H9 (cell line): ENCODE measurements at regions not wholly inside any gene's neighbourhood (a gene's known extent, or its start where the extent isn't known, plus 50 kb on each side); places are given as distances from the start of the nearest gene placed in this dataset.

Experiments used
- DNase-seq: peaks from one replicate; pipeline ENCODE4 v3.0.0-alpha.2; 2017
- H2AFZ ChIP-seq: one replicate; pipeline ENCODE4 v1.6.1; 2013; ENCODE audit warnings: mild to moderate bottlenecking, low read length, control low read depth, moderate library complexity
- H2AK5ac ChIP-seq: 2 replicates; pipeline ENCODE4 v1.6.1; 2013; ENCODE audit warnings: low read length, control low read depth, mixed read lengths; ENCODE audit not compliant: insufficient read length
- H2BK120ac ChIP-seq: one replicate; pipeline ENCODE4 v1.6.1; 2013; ENCODE audit warnings: low read depth, mild to moderate bottlenecking, low read length, control low read depth, inconsistent platforms; ENCODE audit not compliant: poor library complexity, severe bottlenecking
- H2BK12ac ChIP-seq: 2 replicates; pipeline ENCODE4 v1.6.1; 2013; ENCODE audit warnings: low read length, control low read depth, mixed read lengths, low read depth; ENCODE audit not compliant: insufficient read length
- H2BK15ac ChIP-seq: 2 replicates; pipeline ENCODE4 v1.6.1; 2013; ENCODE audit warnings: low read depth, low read length, control low read depth
- H2BK20ac ChIP-seq: one replicate; pipeline ENCODE4 v1.6.1; 2013; ENCODE audit warnings: low read depth, mild to moderate bottlenecking, low read length, control low read depth, inconsistent platforms; ENCODE audit not compliant: poor library complexity, severe bottlenecking
- H2BK5ac ChIP-seq: 2 replicates; pipeline ENCODE4 v1.6.1; 2013; ENCODE audit warnings: low read length, control low read depth, mixed read lengths; ENCODE audit not compliant: insufficient read length
- H3K14ac ChIP-seq: 2 replicates; pipeline ENCODE4 v1.6.1; 2013; ENCODE audit warnings: low read length, control low read depth; ENCODE audit not compliant: insufficient read depth
- H3K18ac ChIP-seq: 2 replicates; pipeline ENCODE4 v1.6.1; 2013; ENCODE audit warnings: low read depth, mild to moderate bottlenecking, mixed read lengths, low read length, control low read depth; ENCODE audit not compliant: insufficient read length
- H3K23ac ChIP-seq: 2 replicates; pipeline ENCODE4 v1.6.1; 2013; ENCODE audit warnings: low read length, control low read depth, mixed read lengths, low read depth; ENCODE audit not compliant: insufficient read length
- H3K23me2 ChIP-seq: 2 replicates; pipeline ENCODE4 v1.6.1; 2013; ENCODE audit warnings: low read depth, mild to moderate bottlenecking, mixed read lengths, low read length, control low read depth; ENCODE audit not compliant: insufficient read length, poor library complexity, severe bottlenecking
- H3K27ac ChIP-seq: 2 replicates; pipeline ENCODE4 v1.5.1; 2013; ENCODE audit warnings: low read length, control low read depth, mixed read lengths, low read depth; ENCODE audit not compliant: insufficient read length
- H3K27me3 ChIP-seq: 2 replicates; pipeline ENCODE4 v1.6.1; 2013; ENCODE audit warnings: low read length, control low read depth, inconsistent platforms; ENCODE audit not compliant: insufficient read depth
- H3K4ac ChIP-seq: 2 replicates; pipeline ENCODE4 v1.6.1; 2013; ENCODE audit warnings: low read depth, mild to moderate bottlenecking, control low read depth, inconsistent platforms, low read length, moderate library complexity
- H3K4me1 ChIP-seq: 2 replicates; pipeline ENCODE4 v1.6.1; 2013; ENCODE audit warnings: low read length, control low read depth, inconsistent platforms; ENCODE audit not compliant: insufficient read depth
- H3K4me2 ChIP-seq: 2 replicates; pipeline ENCODE4 v1.6.1; 2013; ENCODE audit warnings: low read length, control low read depth, mixed read lengths; ENCODE audit not compliant: insufficient read length, insufficient read depth
- H3K56ac ChIP-seq: 2 replicates; pipeline ENCODE4 v1.6.1; 2013; ENCODE audit warnings: low read depth, mild to moderate bottlenecking, mixed read lengths, low read length, control low read depth; ENCODE audit not compliant: insufficient read length
- H3K79me1 ChIP-seq: 2 replicates; pipeline ENCODE4 v1.6.1; 2013; ENCODE audit warnings: low read depth, mild to moderate bottlenecking, moderate library complexity, low read length, control low read depth, inconsistent platforms; ENCODE audit not compliant: insufficient read depth, poor library complexity, severe bottlenecking
- H3K79me2 ChIP-seq: 2 replicates; pipeline ENCODE4 v1.6.1; 2013; ENCODE audit warnings: low read length, control low read depth, inconsistent platforms; ENCODE audit not compliant: insufficient read depth
- H3K9ac ChIP-seq: 2 replicates; pipeline ENCODE4 v1.6.1; 2013; ENCODE audit warnings: low read length, control low read depth, mixed read lengths; ENCODE audit not compliant: insufficient read length; ENCODE audit errors: extremely low read depth
- H3K9me3 ChIP-seq: one replicate; pipeline ENCODE4 v1.6.1; 2013; ENCODE audit warnings: low read depth, low read length, inconsistent platforms; ENCODE audit not compliant: control insufficient read depth
- H3T11ph ChIP-seq: one replicate; pipeline ENCODE4 v1.6.1; 2013; ENCODE audit warnings: mild to moderate bottlenecking, low read length, control low read depth, inconsistent platforms
- H4K20me1 ChIP-seq: one replicate; pipeline ENCODE4 v1.6.1; 2013; ENCODE audit not compliant: control insufficient read depth, insufficient read length, insufficient read depth
- H4K5ac ChIP-seq: 2 replicates; pipeline ENCODE4 v1.6.1; 2013; ENCODE audit warnings: low read depth, mild to moderate bottlenecking, mixed read lengths, low read length, control low read depth; ENCODE audit not compliant: insufficient read length
- H4K8ac ChIP-seq: replicated peaks from 2 replicates; pipeline ENCODE4 v1.6.1; 2013; ENCODE audit warnings: low read length, control low read depth, mixed read lengths, low read depth; ENCODE audit not compliant: insufficient read length
- H4K91ac ChIP-seq: 2 replicates; pipeline ENCODE4 v1.6.1; 2013; ENCODE audit warnings: low read depth, mild to moderate bottlenecking, moderate library complexity, mixed read lengths, low read length, control low read depth; ENCODE audit not compliant: insufficient read length
- H3K27ac Mint-ChIP-seq, 3 experiments: 2 replicates in 2 of 3; 3 replicates in 1 of 3; pipeline ENCODE4 v1.8.0; 2020 to 2021; ENCODE audit warnings: mixed read lengths in 3 of 3, mild to moderate bottlenecking in 1 of 3, moderate library complexity in 1 of 3
- H3K27me3 Mint-ChIP-seq: 2 replicates; pipeline ENCODE4 v1.8.0; 2021; ENCODE audit warnings: low read depth, mild to moderate bottlenecking, moderate library complexity, mixed read lengths
- H3K36me3 Mint-ChIP-seq, 3 experiments: 2 replicates in 2 of 3; 3 replicates in 1 of 3; pipeline ENCODE4 v1.8.0; 2020 to 2021; ENCODE audit warnings: low read depth in 3 of 3, mixed read lengths in 3 of 3; ENCODE audit not compliant: insufficient read depth in 1 of 3
- H3K4me1 Mint-ChIP-seq, 2 experiments: 2 replicates each; pipeline ENCODE4 v1.8.0; 2020; ENCODE audit warnings: mixed read lengths in 2 of 2
- H3K4me3 Mint-ChIP-seq, 2 experiments: 2 replicates in 1 of 2; 3 replicates in 1 of 2; pipeline ENCODE4 v1.8.0; 2020 to 2021; ENCODE audit warnings: mild to moderate bottlenecking in 2 of 2, mixed read lengths in 2 of 2, moderate library complexity in 1 of 2
- H3K9me3 Mint-ChIP-seq, 2 experiments: 2 replicates in 1 of 2; 3 replicates in 1 of 2; pipeline ENCODE4 v1.8.0; 2020; ENCODE audit warnings: mild to moderate bottlenecking in 2 of 2, mixed read lengths in 2 of 2, moderate library complexity in 1 of 2
- CTCF ChIP-seq: fragments of 200-600 bp; sonication (generic); conservative IDR thresholded peaks from 3 replicates; pipeline ENCODE4 v1.8.0; 2021; ENCODE audit warnings: antibody characterized with exemption, mild to moderate bottlenecking
- WGBS: extraction: QIAGEN DNeasy Blood & Tissue Kit; methylation state at CpG from one replicate; pipeline ENCODE4 v1.1.7; 2013; ENCODE audit warnings: missing lambda C conversion rate, low lambda C conversion rate, mixed read lengths; ENCODE audit not compliant: insufficient read length; ENCODE audit errors: extremely low coverage; 5-methylcytosine and 5-hydroxymethylcytosine counted together

GRCh38 chr7:68429411-68430117 is 1168.7 kb upstream of the AUTS2 start:
- no peaks in the 10 kb centered on the region for H3K4me1 ChIP-seq
- no peak overlapping the region for H2BK20ac ChIP-seq
- Mint-ChIP-seq H3K36me3 (no peaks in the 10 kb centered on the region), H3K27ac (no peak overlapping the region), H3K9me3 (no peaks in the 10 kb centered on the region; a peak in 2 of 5 replicates), H3K4me1 (peaks cover 7% of the 10 kb centered on the region in 2 experiments; a peak in 3 of 4 replicates), H3K4me3 (no peak overlapping the region), H3K27me3 (no peaks in the 10 kb centered on the region; the same call in 1 of the 2 replicates)
- no peak overlapping the region for H3K27ac ChIP-seq
- H4K8ac ChIP-seq, result no peak overlapping the region
- H3K23me2 ChIP-seq, result no peaks in the 10 kb centered on the region
- H2AK5ac ChIP-seq, result no peak overlapping the region
- no peak overlapping the region for H3T11ph ChIP-seq
- DNase-seq, result no peak
- H3K9ac ChIP-seq, result no peak overlapping the region
- H4K91ac ChIP-seq, result no peak overlapping the region
- H4K20me1 ChIP-seq, result no peaks in the 10 kb centered on the region
- no peak overlapping the region for H3K18ac ChIP-seq
- WGBS, result no CpG with 5 or more reads among the region's 8 CpGs
- no peaks in the 10 kb centered on the region for H3K79me2 ChIP-seq
- no peaks in the 10 kb centered on the region for H3K9me3 ChIP-seq
- no peak overlapping the region for H3K4ac ChIP-seq
- no peak overlapping the region for H2AFZ ChIP-seq
- H2BK12ac ChIP-seq, result no peak overlapping the region
- H3K4me2 ChIP-seq, result no peak overlapping the region
- no peak overlapping the region for H3K23ac ChIP-seq
- no peak overlapping the region for H4K5ac ChIP-seq
- H2BK5ac ChIP-seq, result no peak overlapping the region
- H3K56ac ChIP-seq, result no peak overlapping the region
- no peaks in the 10 kb centered on the region for H3K27me3 ChIP-seq
- H2BK15ac ChIP-seq, result no peak overlapping the region
- no peak overlapping the region for H3K14ac ChIP-seq
- H2BK120ac ChIP-seq, result no peak overlapping the region
- no peaks in the 10 kb centered on the region for H3K79me1 ChIP-seq
- no peak for TF ChIP-seq CTCF
